GM12892 (cell line): ENCODE measurements at regions not wholly inside any gene's neighbourhood (a gene's known extent, or its start where the extent isn't known, plus 50 kb on each side); places are given as distances from the start of the nearest gene placed in this dataset.

ENCODE experiments used
- POLR2A ChIP-seq: IDR thresholded peaks from 2 replicates; pipeline ENCODE4 v1.6.1; 2011; ENCODE audit warnings: low read depth, low read length, control low read depth
- POLR2AphosphoS5 ChIP-seq: IDR thresholded peaks from 2 replicates; pipeline ENCODE4 v1.6.1; 2011; ENCODE audit warnings: low read depth, low read length, control low read depth

DNA sequence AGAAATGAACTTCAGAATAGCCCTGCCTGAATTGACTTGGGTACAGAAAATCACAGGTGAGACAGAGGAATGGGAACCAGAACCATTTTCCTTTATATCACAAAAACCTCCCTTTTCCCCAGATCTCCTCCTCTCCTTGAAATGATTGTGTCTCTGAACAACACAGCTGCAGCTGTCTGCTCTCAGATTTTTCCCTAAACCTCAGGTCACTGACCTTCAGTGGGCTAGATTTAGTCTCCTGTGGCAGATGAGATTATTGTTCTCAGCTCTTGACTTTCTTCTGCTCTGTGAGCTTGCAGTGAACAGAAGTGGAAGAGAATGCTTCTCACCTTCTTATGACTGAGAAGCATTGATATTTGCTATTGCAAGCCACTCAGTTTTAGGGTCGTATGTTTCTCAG lies 92.3 kb upstream of the FAM20A start:
- TF ChIP-seq POLR2AphosphoS5 (no peak), POLR2A (no peak)
